ENCODE measurements at regions not wholly inside any gene's neighbourhood (a gene's known extent, or its start where the extent isn't known, plus 50 kb on each side); places are given as distances from the start of the nearest gene placed in this dataset.

DNA sequence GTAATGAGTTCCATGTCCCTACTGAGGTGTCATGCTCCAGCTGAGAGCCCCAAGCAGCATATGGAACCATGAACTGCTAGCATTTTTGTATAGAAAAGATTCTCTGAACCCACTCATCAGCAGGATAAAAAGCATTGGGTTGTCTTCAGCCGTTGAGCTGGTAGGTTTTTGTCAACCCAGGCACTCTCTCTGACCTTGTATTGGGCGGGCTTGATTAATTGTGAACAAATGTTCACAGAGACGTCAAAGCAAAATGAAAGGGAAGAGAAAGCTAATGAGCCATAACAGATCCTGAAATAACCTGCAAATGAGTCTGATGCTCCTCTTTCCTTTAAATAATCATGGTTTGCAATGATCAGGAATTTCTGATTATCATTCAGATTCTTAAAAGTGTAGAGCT is 924.7 kb upstream of the CELF2 start:
- TF ChIP-seq, protein P1, sequence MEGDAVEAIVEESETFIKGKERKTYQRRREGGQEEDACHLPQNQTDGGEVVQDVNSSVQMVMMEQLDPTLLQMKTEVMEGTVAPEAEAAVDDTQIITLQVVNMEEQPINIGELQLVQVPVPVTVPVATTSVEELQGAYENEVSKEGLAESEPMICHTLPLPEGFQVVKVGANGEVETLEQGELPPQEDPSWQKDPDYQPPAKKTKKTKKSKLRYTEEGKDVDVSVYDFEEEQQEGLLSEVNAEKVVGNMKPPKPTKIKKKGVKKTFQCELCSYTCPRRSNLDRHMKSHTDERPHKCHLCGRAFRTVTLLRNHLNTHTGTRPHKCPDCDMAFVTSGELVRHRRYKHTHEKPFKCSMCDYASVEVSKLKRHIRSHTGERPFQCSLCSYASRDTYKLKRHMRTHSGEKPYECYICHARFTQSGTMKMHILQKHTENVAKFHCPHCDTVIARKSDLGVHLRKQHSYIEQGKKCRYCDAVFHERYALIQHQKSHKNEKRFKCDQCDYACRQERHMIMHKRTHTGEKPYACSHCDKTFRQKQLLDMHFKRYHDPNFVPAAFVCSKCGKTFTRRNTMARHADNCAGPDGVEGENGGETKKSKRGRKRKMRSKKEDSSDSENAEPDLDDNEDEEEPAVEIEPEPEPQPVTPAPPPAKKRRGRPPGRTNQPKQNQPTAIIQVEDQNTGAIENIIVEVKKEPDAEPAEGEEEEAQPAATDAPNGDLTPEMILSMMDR (IDR thresholded peaks at IDR 0.05), result no peak
- no peak for TF ChIP-seq POLR2A (IDR thresholded peaks at IDR 0.05)
